OCI-LY7 (cell line): ENCODE measurements at regions not wholly inside any gene's neighbourhood (a gene's known extent, or its start where the extent isn't known, plus 50 kb on each side); places are given as distances from the start of the nearest gene placed in this dataset.
A peak's percentile ranks its signal among the peaks of the same experiment; 100 is the strongest.

ENCODE experiments used
- BruUV-seq: library from RNA; stranded (reverse); fragments of 400-500 nt; replicated peaks from 2 replicates; lab custom pipeline; 2021; lab: Mats Ljungman, UMichigan
- CTCF ChIA-PET: fragments of 300-600 bp; sonication (Branson Sonifier 250); formaldehyde crosslinking; loops from one replicate; lab custom pipeline; 2022; ENCODE audit warnings: antibody characterized with exemption; ENCODE audit not compliant: unreplicated experiment; lab: Charles Lee
- POLR2A ChIA-PET: fragments of 300-600 bp; sonication (Branson Sonifier 250); formaldehyde crosslinking; loops from one replicate; lab custom pipeline; 2022; ENCODE audit warnings: antibody characterized with exemption; lab: Charles Lee
- DNase-seq: peaks from one replicate; pipeline ENCODE4 v3.0.0-alpha.2; 2015; ENCODE audit warnings: low spot score
- H2AFZ ChIP-seq: fragments of 200-600 bp; sonication (generic), shearing (Covaris generic); 2 replicates; pipeline ENCODE4 v1.6.1; 2014; ENCODE audit warnings: mild to moderate bottlenecking, antibody characterized with exemption, low read length, moderate library complexity
- H3K27ac ChIP-seq: fragments of 200-600 bp; sonication (generic); 2 replicates; pipeline ENCODE4 v1.5.1; 2014; ENCODE audit warnings: mixed run types, low read depth, mild to moderate bottlenecking, moderate library complexity, low read length, inconsistent platforms; ENCODE audit not compliant: poor library complexity, severe bottlenecking
- H3K36me3 ChIP-seq: fragments of 200-600 bp; sonication (generic); 2 replicates; pipeline ENCODE4 v1.6.1; 2014; ENCODE audit warnings: mild to moderate bottlenecking, antibody characterized with exemption, low read length, moderate library complexity, mixed read lengths; ENCODE audit not compliant: insufficient read depth
- H3K4me1 ChIP-seq: fragments of 200-600 bp; sonication (generic); 2 replicates; pipeline ENCODE4 v1.5.1; 2014; ENCODE audit warnings: mild to moderate bottlenecking, low read length; ENCODE audit not compliant: insufficient read depth, poor library complexity, severe bottlenecking
- H3K4me2 ChIP-seq: fragments of 200-600 bp; sonication (generic); 2 replicates; pipeline ENCODE4 v1.6.1; 2014; ENCODE audit warnings: mild to moderate bottlenecking, low read length
- H3K4me3 ChIP-seq: fragments of 200-600 bp; sonication (generic); 2 replicates; pipeline ENCODE4 v1.5.1; 2014; ENCODE audit warnings: mild to moderate bottlenecking, low read depth, low read length; ENCODE audit not compliant: poor library complexity, severe bottlenecking
- H3K79me2 ChIP-seq: fragments of 200-600 bp; sonication (generic); 2 replicates; pipeline ENCODE4 v1.6.1; 2016; ENCODE audit warnings: low read depth, mild to moderate bottlenecking, low read length, moderate library complexity, mixed read lengths; ENCODE audit not compliant: insufficient read depth
- H3K9me2 ChIP-seq: fragments of 200-600 bp; sonication (generic); 2 replicates; pipeline ENCODE4 v1.6.1; 2016; ENCODE audit warnings: mild to moderate bottlenecking, low read length, mixed read lengths; ENCODE audit not compliant: insufficient read depth
- H3K9me3 ChIP-seq: fragments of 200-600 bp; sonication (generic); 2 replicates; pipeline ENCODE4 v1.6.1; 2014; ENCODE audit warnings: mild to moderate bottlenecking, mixed run types, low read length, mixed read lengths
- H4K20me1 ChIP-seq: fragments of 200-600 bp; sonication (generic); 2 replicates; pipeline ENCODE4 v1.6.1; 2014; ENCODE audit warnings: mild to moderate bottlenecking, antibody characterized with exemption, low read length, moderate library complexity, mixed read lengths; ENCODE audit not compliant: insufficient read depth
- CTCF ChIP-seq: fragments of 200-600 bp; sonication (generic); conservative IDR thresholded peaks from 2 replicates; pipeline ENCODE4 v1.5.1; 2014; ENCODE audit warnings: mild to moderate bottlenecking, antibody characterized with exemption, low read length, moderate library complexity, mixed read lengths
- EZH2phosphoT487 ChIP-seq: fragments of 200-600 bp; sonication (generic); IDR thresholded peaks from 2 replicates; pipeline ENCODE4 v1.6.1; 2018; ENCODE audit warnings: low read depth, borderline replicate concordance, mild to moderate bottlenecking, mixed run types, antibody characterized with exemption, low read length, moderate library complexity, mixed read lengths
- intact Hi-C: fragments of 100-400 bp; cut with micrococcal nuclease; formaldehyde crosslinking; loops from one replicate; pipeline ENCODE4 v1.10.0; 2022; ENCODE audit not compliant: unreplicated experiment

- no TSS peak for BruUV-seq
- peaks cover 16% of the 10 kb centered on the region; the same call in 1 of the 2 replicates for H3K9me3 ChIP-seq
- H3K4me3 ChIP-seq: no peak overlapping the region
- no peak for DNase-seq
- ChIA-PET POLR2A (interaction anchor here (0.6 to 1.7 kb wide), 4 partner anchors 18 to 107 kb away, joined by 3 read pairs; no protein-coding TSS in a partner anchor), CTCF (no interaction called here)
- no peak overlapping the region for H3K27ac ChIP-seq
- 0 out of 2 replicates have a peak overlapping the region, but pooled peaks have one; percentile 13 for H2AFZ ChIP-seq
- no peak overlapping the region for H3K4me2 ChIP-seq
- H4K20me1 ChIP-seq: no peaks in the 10 kb centered on the region
- intact Hi-C loops: no loop called here
- no peaks in the 10 kb centered on the region for H3K36me3 ChIP-seq
- no peaks in the 10 kb centered on the region for H3K4me1 ChIP-seq
- TF ChIP-seq EZH2phosphoT487 (no peak), CTCF (no peak)
- H3K79me2 ChIP-seq: no peaks in the 10 kb centered on the region
- no peaks in the 10 kb centered on the region for H3K9me2 ChIP-seq
Observed at GRCh38 chr5:33312571-33313549, 127.9 kb upstream of the TARS1 start.

DNA sequence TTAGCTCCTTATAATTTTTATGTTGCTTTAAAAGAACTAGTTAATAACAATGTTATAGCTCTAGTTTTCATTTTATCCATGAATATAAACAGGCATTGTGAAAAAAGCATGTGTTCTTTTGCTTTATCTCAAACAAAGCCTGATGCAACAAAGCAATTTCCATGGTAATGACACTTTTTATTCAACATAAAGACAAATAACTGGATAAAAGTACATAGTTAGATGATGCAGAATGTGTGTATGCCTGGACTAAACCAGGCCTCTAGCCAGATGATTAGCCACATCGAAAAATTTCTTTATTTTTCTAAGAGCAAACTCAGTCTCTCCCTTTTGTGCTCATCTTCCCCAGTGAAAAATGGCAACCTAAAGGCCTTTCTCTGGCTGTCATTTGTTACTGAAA is 125.6 kb upstream of the TARS1 start:
- Histone ChIP-seq H3K36me3 (no peaks in the 10 kb centered on the region), H3K27ac (no peak overlapping the region), H4K20me1 (no peaks in the 10 kb centered on the region), H3K9me3 (peaks cover 16% of the 10 kb centered on the region; the same call in 1 of the 2 replicates), H3K79me2 (no peaks in the 10 kb centered on the region), H3K9me2 (no peaks in the 10 kb centered on the region), H3K4me1 (peaks cover 16% of the 10 kb centered on the region), H3K4me3 (no peak overlapping the region), H2AFZ (peak overlapping the region; percentile 10; the same call in 1 of the 2 replicates), H3K4me2 (no peak overlapping the region)
- no TSS peak for BruUV-seq
- ChIA-PET POLR2A (no interaction called here), CTCF (no interaction called here)
- no peak for TF ChIP-seq CTCF
- TF ChIP-seq EZH2phosphoT487: no peak
- intact Hi-C loops: no loop called here
- DNase-seq: no peak

DNA sequence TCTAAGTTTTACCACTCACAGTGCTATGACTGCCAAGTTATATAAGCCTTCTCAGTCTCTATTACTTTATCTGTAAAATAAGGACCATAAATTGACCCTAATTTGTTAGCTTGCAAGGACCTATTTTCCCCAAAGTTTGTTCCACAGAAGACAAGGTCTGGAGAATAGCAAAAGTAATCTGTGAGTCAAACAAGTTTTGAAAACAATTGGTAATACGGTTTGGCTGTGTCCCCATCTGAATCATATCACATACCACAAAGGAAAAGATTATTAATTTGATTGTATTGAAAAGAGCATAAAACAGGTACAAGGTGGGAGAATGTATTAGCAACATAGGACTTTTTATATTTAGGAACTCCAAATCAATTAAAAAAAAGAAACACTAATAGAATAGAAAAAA is 124.0 kb upstream of the TARS1 start:
- intact Hi-C loops: no loop called here
- no peaks in the 10 kb centered on the region for H3K9me2 ChIP-seq
- no peak overlapping the region for H3K4me2 ChIP-seq
- H3K79me2 ChIP-seq: no peaks in the 10 kb centered on the region
- H3K27ac ChIP-seq: no peak overlapping the region
- H2AFZ ChIP-seq: no peak overlapping the region
- CTCF ChIA-PET: no interaction called here
- H3K4me1 ChIP-seq: peaks cover 27% of the 10 kb centered on the region
- peaks cover 16% of the 10 kb centered on the region; the same call in 1 of the 2 replicates for H3K9me3 ChIP-seq
- POLR2A ChIA-PET: no interaction called here
- H4K20me1 ChIP-seq: no peaks in the 10 kb centered on the region
- no peaks in the 10 kb centered on the region for H3K36me3 ChIP-seq
- no TSS peak for BruUV-seq
- TF ChIP-seq EZH2phosphoT487 (no peak), CTCF (no peak)
- H3K4me3 ChIP-seq: no peak overlapping the region
- no peak for DNase-seq
